ENCODE measurements at regions not wholly inside any gene's neighbourhood (a gene's known extent, or its start where the extent isn't known, plus 50 kb on each side); places are given as distances from the start of the nearest gene placed in this dataset.
A peak's percentile ranks its signal among the peaks of the same experiment; 100 is the strongest.

- CTCF ChIA-PET = interaction anchor here (0.6 kb wide), 1 partner anchor 1973 kb away, joined by 4 read pairs; no protein-coding TSS in a partner anchor
- TF ChIP-seq CTCF (IDR thresholded peaks at IDR 0.05; ENCODE audit: unreplicated experiment) = no peak
- Mint-ChIP-seq H3K9me3 (ENCODE audit: low read depth, unreplicated experiment) (peaks cover 2% of the 10 kb centered on the region), H3K4me1 (ENCODE audit: low read depth, unreplicated experiment) (peaks cover 12% of the 10 kb centered on the region), H3K27ac (ENCODE audit: unreplicated experiment) (no peak overlapping the region), H3K4me3 (ENCODE audit: low read depth, unreplicated experiment) (peak overlapping the region; percentile 58), H3K36me3 (ENCODE audit: insufficient read depth, unreplicated experiment) (no peaks in the 10 kb centered on the region), H3K27me3 (ENCODE audit: unreplicated experiment) (no peaks in the 10 kb centered on the region)
- intact Hi-C loops (cut with micrococcal nuclease; ENCODE audit: unreplicated experiment) = no loop called here
- BruUV-seq (replicated peaks) = no TSS peak
- peak; percentile 25 for DNase-seq
Measured at GRCh38 chr3:163924600-163924999, 1153.7 kb downstream of the SI start.

GRCh38 chr3:163919154-163919553 is 1159.1 kb downstream of the SI start:
- no TSS peak for BruUV-seq (replicated peaks)

GRCh38 chr3:163916596-163917560 is 1161.4 kb downstream of the SI start:
- Mint-ChIP-seq H3K9me3 (ENCODE audit: low read depth, unreplicated experiment) (peaks cover 2% of the 10 kb centered on the region), H3K27ac (ENCODE audit: unreplicated experiment) (no peak overlapping the region), H3K27me3 (ENCODE audit: unreplicated experiment) (no peaks in the 10 kb centered on the region), H3K4me3 (ENCODE audit: low read depth, unreplicated experiment) (no peak overlapping the region), H3K4me1 (ENCODE audit: low read depth, unreplicated experiment) (no peaks in the 10 kb centered on the region), H3K36me3 (ENCODE audit: insufficient read depth, unreplicated experiment) (no peaks in the 10 kb centered on the region)
- peak; percentile 37 for TF ChIP-seq CTCF (IDR thresholded peaks at IDR 0.05; ENCODE audit: unreplicated experiment)
- intact Hi-C loops (cut with micrococcal nuclease; ENCODE audit: unreplicated experiment) = loop anchor here (1.0 kb wide), 2 partner anchors 34 to 1268 kb away; no protein-coding TSS in a partner anchor
- peak; percentile 57 for DNase-seq
- CTCF ChIA-PET = no interaction called here
- no TSS peak for BruUV-seq (replicated peaks)

More at GRCh38 chr3:163919154-163919553, 1159.1 kb downstream of the SI start:
- no peak overlapping the region for H3K27ac Mint-ChIP-seq (ENCODE audit: unreplicated experiment)
- H3K9me3 Mint-ChIP-seq (ENCODE audit: low read depth, unreplicated experiment) = peaks cover 2% of the 10 kb centered on the region
- no peak for DNase-seq
- no peak overlapping the region for H3K4me3 Mint-ChIP-seq (ENCODE audit: low read depth, unreplicated experiment)
- H3K27me3 Mint-ChIP-seq (ENCODE audit: unreplicated experiment) = no peaks in the 10 kb centered on the region
- H3K4me1 Mint-ChIP-seq (ENCODE audit: low read depth, unreplicated experiment) = peaks cover under 1% of the 10 kb centered on the region
- no peak for TF ChIP-seq CTCF (IDR thresholded peaks at IDR 0.05; ENCODE audit: unreplicated experiment)
- H3K36me3 Mint-ChIP-seq (ENCODE audit: insufficient read depth, unreplicated experiment) = no peaks in the 10 kb centered on the region
- intact Hi-C loops (cut with micrococcal nuclease; ENCODE audit: unreplicated experiment) = no loop called here
- CTCF ChIA-PET = no interaction called here

- Mint-ChIP-seq H3K4me3 (ENCODE audit: low read depth, unreplicated experiment) (no peak overlapping the region), H3K27me3 (ENCODE audit: unreplicated experiment) (no peaks in the 10 kb centered on the region), H3K4me1 (ENCODE audit: low read depth, unreplicated experiment) (no peaks in the 10 kb centered on the region), H3K9me3 (ENCODE audit: low read depth, unreplicated experiment) (no peaks in the 10 kb centered on the region), H3K36me3 (ENCODE audit: insufficient read depth, unreplicated experiment) (no peaks in the 10 kb centered on the region), H3K27ac (ENCODE audit: unreplicated experiment) (no peak overlapping the region)
- no peak for DNase-seq
- CTCF ChIA-PET = no interaction called here
- intact Hi-C loops (cut with micrococcal nuclease; ENCODE audit: unreplicated experiment) = no loop called here
- no TSS peak for BruUV-seq (replicated peaks)
- no peak for TF ChIP-seq CTCF (IDR thresholded peaks at IDR 0.05; ENCODE audit: unreplicated experiment)
Measured at GRCh38 chr3:163915280-163915679, 1163.0 kb downstream of the SI start.

All from Calu3 (cell line).